IPS-18a (cell line): ENCODE measurements at regions not wholly inside any gene's neighbourhood (a gene's known extent, or its start where the extent isn't known, plus 50 kb on each side); places are given as distances from the start of the nearest gene placed in this dataset.
"Not testable (repeated sequence)": the region's sequence is repeated elsewhere in the genome, so short reads cannot be mapped to it uniquely, and the experiment has no call there.

Source experiments
- H3K27ac ChIP-seq: one replicate; pipeline ENCODE4 v1.5.1; 2013; ENCODE audit warnings: low read length
- H3K27me3 ChIP-seq: one replicate; pipeline ENCODE4 v1.6.1; 2013; ENCODE audit warnings: mild to moderate bottlenecking, low read length; ENCODE audit not compliant: control insufficient read depth, insufficient read depth
- H3K36me3 ChIP-seq: one replicate; pipeline ENCODE4 v1.6.1; 2013; ENCODE audit warnings: low read depth, low read length; ENCODE audit not compliant: control insufficient read depth
- H3K4me1 ChIP-seq: one replicate; pipeline ENCODE4 v1.6.1; 2013; ENCODE audit warnings: low read depth, low read length; ENCODE audit not compliant: control insufficient read depth
- H3K4me3 ChIP-seq: one replicate; pipeline ENCODE4 v1.5.1; 2013; ENCODE audit warnings: low read length
- H3K9ac ChIP-seq: one replicate; pipeline ENCODE4 v1.6.1; 2013; ENCODE audit warnings: mild to moderate bottlenecking, low read length, moderate library complexity
- H3K9me3 ChIP-seq: one replicate; pipeline ENCODE4 v1.6.1; 2013; ENCODE audit warnings: low read depth, low read length; ENCODE audit not compliant: control insufficient read depth

- H3K4me3 ChIP-seq = no peak overlapping the region
- H3K4me1 ChIP-seq = peaks cover 29% of the 10 kb centered on the region
- no peak overlapping the region for H3K27ac ChIP-seq
- H3K27me3 ChIP-seq = peaks cover 25% of the 10 kb centered on the region
- no peaks in the 10 kb centered on the region for H3K9me3 ChIP-seq
- no peaks in the 10 kb centered on the region for H3K36me3 ChIP-seq
- H3K9ac ChIP-seq = no peak overlapping the region
These were observed 188.7 kb upstream of the MSX2 start for GRCh38 chr5:174535669-174536068.

- not testable (repeated sequence) for H3K9ac ChIP-seq, H3K4me3 ChIP-seq, H3K4me1 ChIP-seq, H3K27ac ChIP-seq, H3K36me3 ChIP-seq, H3K27me3 ChIP-seq, H3K9me3 ChIP-seq
These were observed 184.6 kb upstream of the MSX2 start for GRCh38 chr5:174539823-174540222.

GRCh38 chr5:174542037-174542436 lies 182.3 kb upstream of the MSX2 start:
- Histone ChIP-seq H3K27ac (no peak overlapping the region), H3K27me3 (no peaks in the 10 kb centered on the region), H3K36me3 (no peaks in the 10 kb centered on the region), H3K4me1 (no peaks in the 10 kb centered on the region), H3K4me3 (no peak overlapping the region), H3K9me3 (no peaks in the 10 kb centered on the region), H3K9ac (no peak overlapping the region)

DNA sequence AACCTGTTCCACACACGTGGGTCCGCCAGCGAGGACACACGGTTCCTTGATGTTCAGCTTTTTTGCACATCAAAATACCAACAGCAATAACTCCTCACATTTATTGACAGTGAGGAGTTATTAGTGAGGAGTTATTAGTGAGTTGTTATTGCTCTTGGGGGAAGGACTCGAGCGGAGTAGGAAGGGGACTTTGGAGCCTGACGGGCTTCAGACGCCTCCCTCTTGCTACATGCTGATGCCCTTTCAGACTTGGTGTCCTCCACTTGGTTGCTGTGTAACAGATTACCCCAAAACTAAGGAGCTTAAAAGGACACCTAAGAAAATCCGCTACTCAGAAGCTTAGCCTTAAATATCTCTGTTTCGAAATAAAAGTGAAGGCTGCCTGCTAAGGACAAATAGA lies 181.9 kb upstream of the MSX2 start:
- no peaks in the 10 kb centered on the region for H3K4me1 ChIP-seq
- H3K27me3 ChIP-seq = no peaks in the 10 kb centered on the region
- no peak overlapping the region for H3K27ac ChIP-seq
- no peaks in the 10 kb centered on the region for H3K36me3 ChIP-seq
- H3K9ac ChIP-seq = no peak overlapping the region
- no peaks in the 10 kb centered on the region for H3K9me3 ChIP-seq
- no peak overlapping the region for H3K4me3 ChIP-seq

DNA sequence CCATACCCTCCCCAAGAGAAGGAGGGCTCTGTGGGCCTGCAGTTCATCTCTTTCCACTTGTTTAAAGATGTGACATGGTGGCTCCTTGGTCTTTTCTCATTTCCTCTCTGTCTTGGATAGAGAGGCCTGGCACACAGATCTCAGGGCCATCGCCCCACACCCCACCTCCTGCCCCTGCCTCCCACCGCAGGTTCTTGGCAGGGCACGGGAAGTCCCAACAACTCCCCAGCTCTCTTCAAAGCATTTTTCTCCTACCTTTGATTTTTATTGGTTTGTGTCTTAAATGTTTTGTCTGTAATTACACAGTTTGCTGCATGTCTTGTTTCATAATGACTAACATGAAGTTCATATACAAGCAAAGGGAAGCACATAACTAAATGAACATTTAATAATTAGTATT lies 178.5 kb upstream of the MSX2 start:
- no peak overlapping the region for H3K4me3 ChIP-seq
- H3K9me3 ChIP-seq = no peaks in the 10 kb centered on the region
- H3K4me1 ChIP-seq = no peaks in the 10 kb centered on the region
- H3K36me3 ChIP-seq = no peaks in the 10 kb centered on the region
- no peak overlapping the region for H3K9ac ChIP-seq
- H3K27ac ChIP-seq = no peak overlapping the region
- H3K27me3 ChIP-seq = no peaks in the 10 kb centered on the region

DNA sequence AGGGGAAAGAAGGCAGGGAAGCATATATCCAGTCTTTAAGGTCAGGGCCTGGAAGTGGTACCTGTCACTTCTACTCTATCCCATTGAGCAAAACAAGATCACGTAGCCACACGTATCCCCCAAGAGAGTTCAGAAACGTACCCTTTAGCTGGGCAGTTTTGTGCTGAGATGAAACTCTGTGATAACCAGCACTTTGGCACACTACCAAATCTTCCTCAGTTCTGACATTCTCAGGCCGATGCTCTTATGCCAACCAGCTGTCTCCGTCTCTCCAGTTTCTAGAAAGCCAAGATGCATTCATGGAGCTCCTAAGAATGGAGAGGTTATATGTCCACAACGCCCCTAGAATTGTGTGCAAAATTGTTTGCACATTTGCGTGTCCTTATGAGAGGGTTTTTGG lies 176.6 kb upstream of the MSX2 start:
- Histone ChIP-seq H3K9me3 (no peaks in the 10 kb centered on the region), H3K27ac (no peak overlapping the region), H3K9ac (no peak overlapping the region), H3K4me1 (no peaks in the 10 kb centered on the region), H3K4me3 (no peak overlapping the region), H3K36me3 (no peaks in the 10 kb centered on the region), H3K27me3 (no peaks in the 10 kb centered on the region)

- Histone ChIP-seq H3K36me3 (no peaks in the 10 kb centered on the region), H3K9ac (no peak overlapping the region), H3K27ac (no peak overlapping the region), H3K4me3 (no peak overlapping the region), H3K27me3 (no peaks in the 10 kb centered on the region), H3K4me1 (no peaks in the 10 kb centered on the region), H3K9me3 (no peaks in the 10 kb centered on the region)
These were observed 175.1 kb upstream of the MSX2 start for GRCh38 chr5:174549254-174549653.

DNA sequence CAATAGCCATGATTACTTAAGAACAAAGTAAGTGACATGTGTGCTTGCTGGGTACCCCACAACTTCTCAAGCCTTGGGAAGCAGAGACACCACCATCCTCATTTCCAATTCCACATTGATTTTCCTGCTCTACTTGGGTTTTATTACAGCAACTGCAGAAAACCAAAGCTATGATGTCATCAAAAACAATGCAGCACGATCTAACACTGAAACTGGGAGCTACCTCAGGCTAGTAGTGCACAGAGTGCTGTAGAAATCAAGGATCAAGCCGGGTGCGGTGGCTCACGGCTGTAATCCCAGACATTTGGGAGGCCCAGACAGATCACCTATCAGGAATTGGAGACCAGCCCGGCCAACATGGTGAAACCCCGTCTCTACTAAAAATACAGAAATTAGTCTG lies 174.4 kb upstream of the MSX2 start:
- H3K4me3 ChIP-seq = no peak overlapping the region
- no peaks in the 10 kb centered on the region for H3K36me3 ChIP-seq
- no peak overlapping the region for H3K9ac ChIP-seq
- H3K27ac ChIP-seq = no peak overlapping the region
- H3K27me3 ChIP-seq = no peaks in the 10 kb centered on the region
- no peaks in the 10 kb centered on the region for H3K9me3 ChIP-seq
- no peaks in the 10 kb centered on the region for H3K4me1 ChIP-seq

DNA sequence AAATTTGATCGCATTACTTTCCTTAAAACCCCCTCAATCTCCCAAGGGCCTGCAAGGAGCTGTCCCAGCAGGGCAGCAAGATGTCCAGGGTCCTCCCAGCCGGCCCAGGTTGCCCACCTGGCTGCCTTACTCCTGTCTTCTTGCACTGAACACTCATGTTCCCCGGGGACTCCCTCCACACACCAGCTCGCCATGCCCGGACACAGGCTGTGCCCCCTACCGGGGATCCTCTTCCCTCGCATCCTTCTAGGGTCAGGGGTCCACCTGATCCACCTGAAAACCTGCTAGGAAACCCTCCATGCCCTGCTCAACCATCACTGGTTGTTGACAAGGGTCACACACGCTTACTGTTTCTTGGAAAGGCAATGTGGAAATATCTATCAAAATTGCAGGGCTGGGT lies 172.0 kb upstream of the MSX2 start:
- Histone ChIP-seq H3K4me3 (no peak overlapping the region), H3K36me3 (no peaks in the 10 kb centered on the region), H3K9ac (no peak overlapping the region), H3K9me3 (no peaks in the 10 kb centered on the region), H3K27me3 (no peaks in the 10 kb centered on the region), H3K27ac (no peak overlapping the region), H3K4me1 (no peaks in the 10 kb centered on the region)

DNA sequence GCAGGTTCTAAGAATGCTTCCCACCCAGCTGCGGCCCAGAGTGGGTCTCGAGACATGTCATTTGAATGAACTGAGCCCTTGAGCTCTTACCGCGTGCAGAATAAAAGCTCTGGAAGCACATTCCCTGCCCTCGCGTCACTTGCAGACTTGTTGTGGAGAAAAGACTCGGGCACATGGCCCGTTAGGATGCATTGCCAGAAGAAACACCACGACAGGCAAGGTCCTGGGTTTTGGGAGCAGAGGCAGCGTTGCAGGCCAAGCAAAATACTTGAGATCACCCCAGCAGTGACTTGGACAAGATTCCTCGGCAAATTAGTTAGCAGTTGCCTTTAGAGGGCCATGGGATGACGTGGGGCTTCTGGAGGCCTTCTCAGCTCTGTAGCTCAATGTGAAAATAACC lies 170.8 kb upstream of the MSX2 start:
- Histone ChIP-seq H3K36me3 (no peaks in the 10 kb centered on the region), H3K27me3 (no peaks in the 10 kb centered on the region), H3K4me3 (no peak overlapping the region), H3K9me3 (no peaks in the 10 kb centered on the region), H3K4me1 (no peaks in the 10 kb centered on the region), H3K27ac (no peak overlapping the region), H3K9ac (no peak overlapping the region)

GRCh38 chr5:174555726-174556125 lies 168.7 kb upstream of the MSX2 start:
- Histone ChIP-seq H3K27me3 (no peaks in the 10 kb centered on the region), H3K9ac (no peak overlapping the region), H3K27ac (no peak overlapping the region), H3K36me3 (no peaks in the 10 kb centered on the region), H3K4me3 (no peak overlapping the region), H3K9me3 (no peaks in the 10 kb centered on the region), H3K4me1 (no peaks in the 10 kb centered on the region)

- no peak overlapping the region for H3K9ac ChIP-seq
- no peaks in the 10 kb centered on the region for H3K36me3 ChIP-seq
- no peak overlapping the region for H3K4me3 ChIP-seq
- H3K27ac ChIP-seq = no peak overlapping the region
- H3K27me3 ChIP-seq = no peaks in the 10 kb centered on the region
- H3K9me3 ChIP-seq = no peaks in the 10 kb centered on the region
- no peaks in the 10 kb centered on the region for H3K4me1 ChIP-seq
These were observed 167.6 kb upstream of the MSX2 start for GRCh38 chr5:174556756-174557155.

DNA sequence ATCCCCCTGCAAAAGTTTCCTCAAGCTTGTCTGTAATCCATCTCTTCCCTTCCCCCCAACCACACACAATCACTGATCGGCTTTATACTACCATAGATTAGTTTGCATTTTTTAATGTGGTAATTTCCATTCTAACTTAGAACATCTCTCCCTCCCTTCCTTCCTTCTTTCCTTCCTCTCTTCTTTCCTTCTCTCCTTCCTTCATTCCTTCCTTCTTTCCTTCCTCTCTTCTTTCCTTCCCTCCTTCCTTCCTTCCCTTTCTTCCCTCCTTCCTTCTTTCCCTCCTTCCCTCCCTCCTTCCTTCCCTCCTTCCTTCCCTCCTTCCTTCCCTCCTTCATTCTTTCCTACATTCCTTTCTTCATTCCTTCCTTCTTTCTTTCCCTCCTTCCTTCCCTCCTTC lies 166.2 kb upstream of the MSX2 start:
- Histone ChIP-seq H3K4me1 (no peaks in the 10 kb centered on the region), H3K27ac (no peak overlapping the region), H3K9me3 (no peaks in the 10 kb centered on the region), H3K4me3 (no peak overlapping the region), H3K9ac (no peak overlapping the region), H3K27me3 (no peaks in the 10 kb centered on the region), H3K36me3 (no peaks in the 10 kb centered on the region)
